HL-60 (cell line): ENCODE measurements at regions not wholly inside any gene's neighbourhood (a gene's known extent, or its start where the extent isn't known, plus 50 kb on each side); places are given as distances from the start of the nearest gene placed in this dataset.

Experiments used
- CTCF ChIP-seq: IDR thresholded peaks from one replicate; pipeline ENCODE4 v1.5.1; 2011; ENCODE audit warnings: low read length, control low read depth, inconsistent platforms; ENCODE audit not compliant: insufficient read depth
- POLR2AphosphoS5 ChIP-seq: IDR thresholded peaks from 2 replicates; pipeline ENCODE4 v1.6.1; 2012; ENCODE audit warnings: low read depth

- TF ChIP-seq CTCF (no peak), POLR2AphosphoS5 (no peak)
Observed at GRCh38 chr5:166947045-166947444, 1344.4 kb upstream of the WWC1 start.
